ENCODE measurements at regions not wholly inside any gene's neighbourhood (a gene's known extent, or its start where the extent isn't known, plus 50 kb on each side); places are given as distances from the start of the nearest gene placed in this dataset.

DNA sequence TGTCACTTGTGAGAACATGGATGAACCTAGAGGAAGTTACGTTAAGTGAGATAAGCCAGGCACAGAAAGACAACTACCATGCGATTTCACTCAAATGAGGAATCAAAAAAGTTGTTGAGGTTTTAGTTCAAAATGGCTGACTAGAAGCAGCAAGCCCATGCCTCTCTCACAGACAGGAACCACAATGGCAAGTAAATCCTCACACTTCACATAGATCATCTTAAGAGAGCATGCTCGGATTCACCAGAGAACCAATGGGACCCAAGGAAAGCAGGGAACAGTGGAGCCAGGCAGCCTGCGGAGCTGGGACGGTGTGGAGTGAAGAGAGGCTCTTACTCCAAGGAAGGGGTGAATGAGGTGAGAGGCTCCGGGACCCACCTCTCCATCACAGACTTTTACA lies 581.0 kb downstream of the UQCRFS1 start:
- no peak overlapping the region for H2BK20ac ChIP-seq (ENCODE audit: low read depth, low read length, poor library complexity, severe bottlenecking)
- no peak overlapping the region for H2AFZ ChIP-seq (ENCODE audit: low read length)
- no peak overlapping the region for H2BK12ac ChIP-seq (ENCODE audit: insufficient read length, low read depth, low read length)
- Mint-ChIP-seq H3K9me3 (peaks cover 20 to 22% of the 10 kb centered on the region in 2 experiments), H3K4me1 (peaks cover 3 to 5% of the 10 kb centered on the region in 2 experiments; a peak in 2 of 4 replicates), H3K4me3 (no peak overlapping the region), H3K36me3 (ENCODE audit: insufficient read depth in 1 of 3, low read depth in 3 of 3) (peaks cover 0 to 6% (median 5%) of the 10 kb centered on the region in 3 experiments; a peak in 5 of 7 replicates), H3K27me3 (ENCODE audit: low read depth) (no peaks in the 10 kb centered on the region), H3K27ac (no peak overlapping the region)
- H3K9me3 ChIP-seq (ENCODE audit: control insufficient read depth, low read depth, low read length): no peaks in the 10 kb centered on the region
- no peaks in the 10 kb centered on the region for H3K27me3 ChIP-seq (ENCODE audit: insufficient read depth, low read length)
- H4K91ac ChIP-seq (ENCODE audit: insufficient read length, low read depth, low read length): no peak overlapping the region
- no peak overlapping the region for H3K14ac ChIP-seq (ENCODE audit: insufficient read depth, low read length)
- no peak overlapping the region for H3K4me2 ChIP-seq (ENCODE audit: insufficient read depth, insufficient read length, low read length)
- H2BK15ac ChIP-seq (ENCODE audit: low read depth, low read length): no peak overlapping the region
- H3K79me2 ChIP-seq (ENCODE audit: insufficient read depth, low read length): no peaks in the 10 kb centered on the region
- H3K18ac ChIP-seq (ENCODE audit: insufficient read length, low read depth, low read length): no peak overlapping the region
- H3K56ac ChIP-seq (ENCODE audit: insufficient read length, low read depth, low read length): no peak overlapping the region
- no peaks in the 10 kb centered on the region for H3K79me1 ChIP-seq (ENCODE audit: insufficient read depth, low read depth, low read length, poor library complexity, severe bottlenecking)
- no peak overlapping the region for H2AK5ac ChIP-seq (ENCODE audit: insufficient read length, low read length)
- no peak overlapping the region for H3T11ph ChIP-seq (ENCODE audit: low read length)
- no peak overlapping the region for H3K9ac ChIP-seq (ENCODE audit: extremely low read depth, insufficient read length, low read length)
- no peak overlapping the region for H2BK5ac ChIP-seq (ENCODE audit: insufficient read length, low read length)
- no peak overlapping the region for H3K27ac ChIP-seq (ENCODE audit: insufficient read length, low read depth, low read length)
- no peak overlapping the region for H4K5ac ChIP-seq (ENCODE audit: insufficient read length, low read depth, low read length)
- H3K4me1 ChIP-seq (ENCODE audit: insufficient read depth, low read length): no peaks in the 10 kb centered on the region
- H4K8ac ChIP-seq (replicated peaks; ENCODE audit: insufficient read length, low read depth, low read length): no peak overlapping the region
- no peak overlapping the region for H2BK120ac ChIP-seq (ENCODE audit: low read depth, low read length, poor library complexity, severe bottlenecking)
- WGBS (ENCODE audit: extremely low coverage, insufficient read length, low lambda C conversion rate): no CpG with 5 or more reads among the region's 6 CpGs
- no peaks in the 10 kb centered on the region for H3K23me2 ChIP-seq (ENCODE audit: insufficient read length, low read depth, low read length, poor library complexity, severe bottlenecking)
- H3K4ac ChIP-seq (ENCODE audit: low read depth, low read length): no peak overlapping the region
- no peak overlapping the region for H3K23ac ChIP-seq (ENCODE audit: insufficient read length, low read depth, low read length)
- no peaks in the 10 kb centered on the region for H4K20me1 ChIP-seq (ENCODE audit: control insufficient read depth, insufficient read depth, insufficient read length)
- TF ChIP-seq, protein P1, sequence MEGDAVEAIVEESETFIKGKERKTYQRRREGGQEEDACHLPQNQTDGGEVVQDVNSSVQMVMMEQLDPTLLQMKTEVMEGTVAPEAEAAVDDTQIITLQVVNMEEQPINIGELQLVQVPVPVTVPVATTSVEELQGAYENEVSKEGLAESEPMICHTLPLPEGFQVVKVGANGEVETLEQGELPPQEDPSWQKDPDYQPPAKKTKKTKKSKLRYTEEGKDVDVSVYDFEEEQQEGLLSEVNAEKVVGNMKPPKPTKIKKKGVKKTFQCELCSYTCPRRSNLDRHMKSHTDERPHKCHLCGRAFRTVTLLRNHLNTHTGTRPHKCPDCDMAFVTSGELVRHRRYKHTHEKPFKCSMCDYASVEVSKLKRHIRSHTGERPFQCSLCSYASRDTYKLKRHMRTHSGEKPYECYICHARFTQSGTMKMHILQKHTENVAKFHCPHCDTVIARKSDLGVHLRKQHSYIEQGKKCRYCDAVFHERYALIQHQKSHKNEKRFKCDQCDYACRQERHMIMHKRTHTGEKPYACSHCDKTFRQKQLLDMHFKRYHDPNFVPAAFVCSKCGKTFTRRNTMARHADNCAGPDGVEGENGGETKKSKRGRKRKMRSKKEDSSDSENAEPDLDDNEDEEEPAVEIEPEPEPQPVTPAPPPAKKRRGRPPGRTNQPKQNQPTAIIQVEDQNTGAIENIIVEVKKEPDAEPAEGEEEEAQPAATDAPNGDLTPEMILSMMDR (conservative IDR thresholded peaks at IDR 0.05): no peak
- DNase-seq: no peak
